ENCODE measurements at regions not wholly inside any gene's neighbourhood (a gene's known extent, or its start where the extent isn't known, plus 50 kb on each side); places are given as distances from the start of the nearest gene placed in this dataset.
"Not testable (repeated sequence)": the region's sequence is repeated elsewhere in the genome, so short reads cannot be mapped to it uniquely, and the experiment has no call there.

DNA sequence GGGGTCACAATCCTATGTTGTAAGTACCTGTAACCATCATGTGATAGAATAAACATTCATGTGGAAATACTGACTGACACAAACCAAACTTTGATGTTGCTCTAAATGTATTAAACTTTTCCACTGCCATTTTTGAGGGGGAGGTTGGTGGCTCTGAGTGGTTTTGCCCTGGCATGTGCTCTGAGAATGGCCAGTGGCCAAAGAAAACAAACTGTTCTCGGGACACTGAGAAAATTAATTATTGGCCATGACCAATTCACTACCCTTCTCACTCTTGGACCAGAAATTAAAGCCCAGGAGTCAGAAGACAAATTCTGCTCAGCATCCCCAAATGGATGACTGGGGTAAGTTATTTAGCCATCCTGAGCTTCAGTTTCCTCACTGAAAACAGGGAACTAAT is 195.9 kb downstream of the XPNPEP1 start:
- no peak for FAIRE-seq

DNA sequence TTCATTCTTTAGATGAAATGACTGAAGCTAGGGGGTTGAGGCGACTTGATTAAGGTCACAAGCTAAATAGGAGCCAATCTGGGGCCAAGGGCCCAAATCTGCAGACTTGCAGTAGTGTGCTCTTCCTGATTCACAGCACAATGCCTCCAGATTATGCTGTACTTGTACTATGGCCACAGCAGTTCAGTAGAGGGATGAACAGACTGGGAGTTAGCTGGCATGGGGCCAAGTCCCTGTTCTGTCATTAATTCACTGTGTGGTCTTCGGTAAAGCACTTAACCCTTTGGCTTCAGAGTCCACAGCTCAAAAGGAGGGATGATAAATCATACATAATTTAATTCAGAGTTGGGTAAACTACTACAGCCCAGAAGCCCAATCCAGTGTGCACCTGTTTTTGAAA is 196.8 kb downstream of the XPNPEP1 start:
- no peak for FAIRE-seq

DNA sequence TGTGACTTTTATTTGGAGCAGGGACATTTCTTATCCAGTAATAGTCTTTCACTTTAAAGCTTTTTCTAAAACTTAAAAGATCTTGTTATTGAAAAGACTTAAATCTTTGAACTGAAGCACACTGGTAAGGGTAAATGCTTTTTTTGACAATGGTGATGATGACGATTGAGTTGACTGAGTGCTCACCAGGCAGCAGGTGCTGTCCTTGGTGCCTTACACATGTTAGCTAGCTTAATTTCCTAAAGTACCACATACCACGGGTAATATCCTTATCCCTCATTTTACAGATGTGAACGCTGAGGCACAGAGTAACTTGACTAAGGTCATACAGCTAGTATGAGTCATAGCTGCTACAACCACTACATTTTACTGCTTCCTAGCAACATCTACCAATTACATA is 200.0 kb downstream of the XPNPEP1 start:
- FAIRE-seq: no peak

DNA sequence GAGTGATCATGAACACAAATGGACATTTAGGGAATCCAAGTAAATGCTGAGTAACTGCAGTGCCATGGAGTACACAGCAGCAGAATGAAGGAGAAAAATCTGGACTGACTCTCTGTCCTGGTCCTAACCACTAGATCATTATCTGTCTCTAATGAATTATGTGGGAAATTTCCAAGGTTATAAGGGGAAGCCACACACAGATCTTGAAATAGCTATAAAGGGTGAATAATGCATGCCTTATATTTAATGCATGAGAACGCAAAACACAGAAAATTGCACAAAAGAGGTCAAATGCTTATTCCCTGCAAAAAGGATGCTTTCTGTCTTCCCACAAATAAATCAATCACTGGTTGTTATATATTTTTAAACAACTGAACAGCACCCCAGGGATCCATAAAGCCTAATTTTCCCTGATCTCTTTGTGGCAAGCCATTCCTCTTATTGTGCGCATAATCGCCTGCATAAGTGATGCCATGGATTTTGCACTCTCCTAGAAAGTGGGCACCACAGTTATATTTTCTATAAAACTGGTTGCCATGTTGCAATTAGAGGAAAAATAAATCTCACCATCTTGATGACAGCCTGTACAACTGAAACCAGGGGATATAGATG is 201.8 kb downstream of the XPNPEP1 start:
- no peak for FAIRE-seq

DNA sequence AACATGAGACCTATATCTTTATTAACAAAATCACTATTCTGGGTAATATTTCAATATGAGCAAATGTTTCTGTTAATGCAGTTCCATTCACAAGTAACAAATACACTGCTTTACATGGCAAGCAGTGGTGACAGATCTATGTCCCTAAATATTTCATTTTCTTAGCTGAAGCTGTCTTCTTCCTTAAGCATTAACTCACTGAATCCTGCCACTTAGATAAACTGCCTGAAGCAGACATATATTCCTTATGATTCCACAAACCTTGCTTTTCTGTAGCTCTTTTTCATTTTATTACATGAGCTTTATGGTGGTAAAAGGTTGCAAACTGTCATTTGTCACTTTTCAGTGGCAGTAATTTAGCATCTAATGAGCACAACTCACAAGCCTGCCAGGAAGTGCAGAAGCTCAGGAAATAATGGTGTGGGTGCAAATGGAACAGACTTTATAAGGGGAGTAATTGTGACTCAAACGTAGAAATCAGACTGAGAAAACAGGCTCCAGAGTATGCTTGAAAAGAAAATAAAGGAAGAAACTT is 217.2 kb downstream of the XPNPEP1 start:
- FAIRE-seq: no peak

DNA sequence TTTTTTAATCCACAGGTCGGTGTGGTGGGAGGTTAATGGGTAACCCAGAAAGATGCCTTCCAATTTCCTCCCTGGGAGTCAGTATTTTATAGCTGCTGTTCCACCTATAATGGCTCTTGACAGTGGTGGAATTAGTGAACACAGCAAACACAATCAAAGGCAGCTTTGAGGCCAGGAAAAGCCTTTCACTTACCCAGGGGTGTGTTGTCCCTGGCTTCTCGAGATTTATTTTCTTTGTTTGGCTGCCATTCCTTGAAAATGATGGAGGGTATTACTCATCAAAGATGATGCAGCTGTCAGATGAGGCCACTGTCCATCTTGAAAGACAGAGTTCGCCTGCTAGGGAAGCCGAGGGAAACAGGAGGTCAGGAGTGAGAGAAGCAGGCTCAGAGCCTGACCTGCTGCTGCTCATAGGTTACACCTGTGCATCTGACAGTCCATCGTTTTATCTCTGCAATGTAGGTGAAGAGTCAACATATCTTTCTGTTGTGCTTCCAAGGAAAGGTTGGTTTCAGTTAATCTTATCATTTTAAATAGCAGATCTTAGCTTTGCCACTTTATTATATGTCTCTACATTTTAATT is 221.6 kb downstream of the XPNPEP1 start:
- FAIRE-seq: no peak

DNA sequence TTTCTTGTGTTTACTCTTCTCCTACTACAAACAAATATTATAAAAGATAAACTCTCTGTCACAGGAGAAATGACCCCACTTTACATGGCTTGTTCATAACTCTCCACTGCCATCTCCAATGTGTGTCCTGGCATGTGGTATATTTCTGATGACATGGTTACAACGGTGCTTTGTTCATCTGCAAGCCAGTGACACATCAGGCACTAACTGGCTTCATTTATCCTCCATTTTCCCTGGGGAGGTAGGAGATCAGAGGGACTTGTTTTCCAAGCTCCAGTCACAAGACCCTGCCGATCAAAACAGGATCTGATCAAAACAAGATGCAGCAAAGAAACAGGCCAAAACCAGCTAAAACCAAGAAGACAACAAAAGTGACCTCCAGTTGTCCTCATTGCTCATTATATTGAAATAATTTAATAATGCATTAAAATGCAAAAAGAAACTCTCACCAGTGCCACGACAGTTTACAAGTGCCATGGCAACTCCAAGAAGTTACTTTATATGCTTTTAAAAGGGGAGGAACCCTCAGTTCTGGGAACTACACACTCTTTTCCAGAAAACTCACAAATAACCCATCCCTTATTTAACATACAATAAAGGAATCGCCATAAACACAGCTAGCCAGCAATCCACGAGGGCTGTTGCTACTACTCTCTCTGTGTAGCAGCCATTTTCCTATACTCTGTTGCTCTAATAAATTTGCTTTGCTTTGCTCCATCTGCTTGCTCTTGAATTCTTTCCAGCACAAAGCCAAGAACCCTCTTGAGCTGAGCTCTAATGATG is 224.2 kb downstream of the XPNPEP1 start:
- FAIRE-seq: no peak

DNA sequence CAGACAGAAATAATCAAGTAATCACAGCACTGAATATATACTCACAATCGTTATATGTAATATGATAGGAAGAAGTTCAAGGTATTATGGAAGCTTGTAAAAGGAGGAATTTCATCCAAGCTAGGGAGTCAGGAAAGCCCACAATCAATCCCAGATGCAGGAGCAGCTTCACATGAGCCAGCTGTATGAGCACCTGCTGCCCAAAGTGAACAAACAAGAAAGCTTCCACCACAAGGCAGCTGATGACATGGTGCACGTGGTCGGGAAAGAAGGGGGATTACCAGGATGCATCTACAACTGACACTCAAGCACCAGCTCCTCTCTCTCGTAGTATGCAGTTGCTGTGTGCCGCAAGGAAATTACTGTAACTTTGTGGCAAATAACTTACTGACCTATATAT is 225.2 kb downstream of the XPNPEP1 start:
- FAIRE-seq: no peak

DNA sequence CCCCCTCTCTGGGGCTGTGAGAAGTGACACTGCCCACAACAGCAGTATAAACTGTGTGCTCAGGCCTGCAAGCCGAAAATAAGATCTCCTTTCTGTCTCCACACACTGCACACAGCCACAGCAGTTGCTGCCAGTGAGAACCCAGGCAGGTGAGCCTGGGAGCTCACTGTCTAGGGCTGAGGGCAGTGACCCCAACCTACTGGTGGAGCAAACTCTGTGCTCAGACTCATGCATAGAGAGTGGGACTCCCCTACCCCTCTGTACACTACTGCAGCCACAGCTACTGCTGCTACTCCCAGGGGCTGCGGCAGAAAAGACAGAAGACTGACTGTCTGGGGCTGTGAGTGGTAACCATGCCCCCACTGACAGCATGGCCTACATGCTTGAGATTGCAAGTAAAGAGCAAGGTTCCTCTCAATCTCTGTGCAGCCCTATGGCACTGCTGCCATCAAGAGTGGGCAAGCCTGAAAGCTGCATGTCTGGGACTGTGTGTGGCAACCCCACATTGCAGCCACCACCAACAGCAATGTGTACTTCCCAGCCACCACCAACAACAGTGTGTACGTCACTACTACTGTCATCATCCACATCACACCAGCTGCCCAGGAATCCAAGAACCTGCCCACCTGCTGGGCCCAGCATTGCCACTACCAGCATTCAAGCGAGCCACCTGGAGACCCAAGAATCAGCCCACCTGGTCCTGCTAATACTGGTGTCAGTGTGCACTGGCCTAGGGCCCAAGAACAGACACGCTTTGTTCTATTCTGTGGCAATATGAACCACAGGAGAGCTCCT is 226.1 kb downstream of the XPNPEP1 start:
- FAIRE-seq: no peak

DNA sequence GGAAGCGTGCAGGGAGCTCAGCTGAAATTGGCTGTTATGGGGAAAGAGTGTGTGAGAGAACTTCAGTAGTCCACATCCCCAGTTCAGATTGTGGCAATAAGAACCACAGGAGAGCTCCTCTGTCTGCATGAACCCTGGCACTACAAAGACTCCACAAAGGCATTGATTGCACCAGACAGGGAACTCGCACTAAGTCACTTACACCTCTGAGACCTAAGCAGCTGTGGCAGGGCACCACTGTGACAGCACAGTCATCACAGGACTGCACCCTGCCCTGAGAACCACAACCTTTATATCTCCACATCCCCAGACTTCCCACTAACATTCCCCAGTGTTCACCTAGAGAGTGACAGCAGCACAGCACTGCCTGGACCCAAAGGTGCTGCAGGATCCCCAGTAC is 226.8 kb downstream of the XPNPEP1 start:
- no peak for FAIRE-seq

DNA sequence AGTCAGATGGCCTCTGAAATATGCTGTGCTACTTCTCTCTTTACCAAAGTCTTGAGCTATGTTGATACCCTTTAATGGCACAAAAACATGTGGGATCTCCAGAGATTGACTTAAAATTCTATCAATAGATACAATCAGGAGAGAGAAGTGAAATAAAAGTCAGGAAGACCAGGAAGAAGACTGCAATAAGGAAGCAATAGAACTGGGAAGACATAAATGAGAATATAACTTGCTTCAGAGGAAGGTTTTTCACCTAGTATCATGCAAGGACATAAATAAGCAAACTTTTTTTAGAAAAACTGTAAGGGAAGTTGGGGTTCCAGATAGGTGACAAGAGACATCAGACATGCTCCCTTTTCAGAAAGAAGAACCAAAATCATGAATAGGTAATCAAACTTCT is 227.3 kb downstream of the XPNPEP1 start:
- FAIRE-seq: no peak

DNA sequence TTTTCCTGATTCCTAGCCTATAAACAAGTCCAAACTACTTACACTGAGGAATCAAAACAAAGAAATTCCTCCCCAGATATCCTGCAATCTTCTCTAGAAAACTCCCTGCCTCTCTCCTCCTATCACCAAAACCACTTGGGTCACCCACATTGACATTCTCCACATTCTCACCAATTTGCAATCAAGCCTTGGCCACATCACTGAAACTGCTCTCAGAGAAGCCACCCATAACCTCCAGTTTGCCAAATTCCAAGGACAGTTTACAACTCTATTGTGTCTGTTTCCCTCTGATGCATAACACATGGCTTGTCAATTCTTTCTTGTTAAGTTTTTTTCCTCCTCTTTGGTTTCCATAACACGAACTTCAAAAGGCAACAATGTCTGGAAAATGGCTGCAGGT is 233.5 kb downstream of the XPNPEP1 start:
- no peak for FAIRE-seq

DNA sequence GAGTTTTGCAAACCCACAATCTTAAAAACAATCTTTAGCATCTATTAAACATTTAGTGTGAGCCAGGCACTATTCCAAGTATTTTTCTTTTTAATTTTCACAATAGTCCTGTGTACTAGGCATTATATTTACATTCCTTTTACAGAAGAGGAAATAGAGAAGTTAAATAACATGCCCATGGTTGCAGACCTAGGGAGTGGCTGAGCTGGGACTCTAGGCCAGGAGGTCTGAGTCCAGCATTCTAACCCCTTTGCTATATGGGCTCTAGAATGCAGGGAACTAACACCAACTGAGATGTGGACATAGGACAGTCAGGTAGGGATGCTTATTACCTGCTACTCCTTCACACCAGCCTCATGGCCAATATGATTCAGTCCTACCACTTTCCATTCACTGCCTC is 243.8 kb downstream of the XPNPEP1 start:
- FAIRE-seq: no peak

DNA sequence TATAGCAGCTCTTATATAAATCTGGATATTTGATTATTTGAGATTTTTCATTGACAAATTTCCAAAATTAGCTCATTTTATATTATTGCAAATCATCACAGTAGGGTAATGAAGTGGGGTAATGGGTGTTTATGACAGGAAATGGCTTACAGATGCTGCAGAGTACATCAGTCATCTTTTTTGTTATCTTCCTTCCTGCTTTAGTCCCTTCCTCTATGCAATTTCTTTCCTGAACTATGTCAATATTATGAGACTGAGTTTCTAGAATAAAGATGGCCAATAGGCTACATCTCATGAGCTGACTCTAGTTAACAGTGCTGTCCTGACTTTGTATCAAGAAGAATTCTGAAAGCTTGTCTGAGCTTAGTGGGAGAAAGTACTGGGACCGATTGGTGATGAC is 244.5 kb downstream of the XPNPEP1 start:
- no peak for FAIRE-seq

DNA sequence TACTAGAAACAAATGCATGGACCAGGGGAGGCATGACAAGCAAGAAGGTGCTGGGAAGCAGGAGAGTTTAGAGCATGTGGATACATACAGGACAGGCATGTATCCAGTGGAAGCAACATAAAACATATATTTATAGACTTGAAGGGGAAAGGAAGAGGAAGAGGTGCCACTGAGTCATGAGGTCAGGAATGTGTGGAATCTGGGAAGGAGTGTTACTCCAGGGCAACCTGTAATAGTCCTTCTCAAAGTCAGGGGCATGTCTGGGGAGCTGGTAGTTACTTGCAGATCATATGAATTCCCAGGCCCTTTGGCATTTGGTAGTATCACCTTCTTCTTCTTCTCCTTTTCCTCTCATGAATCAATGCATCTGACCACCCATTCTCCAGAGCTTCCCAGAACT is 246.6 kb downstream of the XPNPEP1 start:
- no peak for FAIRE-seq

DNA sequence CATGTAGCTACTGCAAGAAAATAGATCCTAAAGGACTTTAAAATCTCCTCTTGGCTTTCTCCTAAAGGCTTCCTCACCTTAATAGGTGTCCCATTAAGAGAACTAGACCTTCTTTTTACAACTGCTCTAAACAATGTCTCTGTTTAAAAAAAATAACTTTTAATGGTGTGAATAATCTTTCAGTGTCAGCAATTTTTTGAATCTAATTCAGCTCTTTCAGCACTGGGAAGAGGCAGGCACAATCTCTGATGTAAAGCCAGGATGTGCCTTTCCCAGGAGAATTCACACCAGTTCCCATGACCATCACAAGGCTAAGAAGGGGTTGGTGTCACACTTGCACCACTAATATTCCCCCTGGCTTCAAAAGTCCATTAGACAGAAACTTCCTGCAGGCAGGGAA is 254.6 kb downstream of the XPNPEP1 start:
- FAIRE-seq: no peak

DNA sequence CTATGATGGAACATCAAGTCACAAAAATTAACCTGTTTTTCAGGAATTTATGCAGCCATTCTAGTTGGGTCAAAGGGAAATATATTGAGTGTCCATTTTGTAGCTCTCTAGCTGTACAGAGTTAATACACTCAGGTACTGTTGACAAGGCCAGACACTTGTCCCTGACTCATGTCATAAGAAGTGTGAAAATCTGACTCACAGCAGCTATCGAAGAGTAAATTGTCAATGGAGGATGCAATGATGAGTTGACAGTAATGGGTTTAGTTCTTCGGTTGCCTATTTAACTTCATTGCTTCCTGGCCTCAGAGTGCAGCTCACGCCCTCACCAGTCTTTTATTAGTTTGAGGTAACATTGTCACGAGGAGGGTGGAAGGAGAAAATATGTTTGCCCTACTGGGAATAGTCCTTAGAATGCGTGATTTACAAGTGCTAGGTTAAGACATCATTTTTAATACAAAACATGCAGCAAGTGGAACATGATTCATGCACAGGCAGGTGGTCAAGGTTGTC is 255.1 kb downstream of the XPNPEP1 start:
- no peak for FAIRE-seq

DNA sequence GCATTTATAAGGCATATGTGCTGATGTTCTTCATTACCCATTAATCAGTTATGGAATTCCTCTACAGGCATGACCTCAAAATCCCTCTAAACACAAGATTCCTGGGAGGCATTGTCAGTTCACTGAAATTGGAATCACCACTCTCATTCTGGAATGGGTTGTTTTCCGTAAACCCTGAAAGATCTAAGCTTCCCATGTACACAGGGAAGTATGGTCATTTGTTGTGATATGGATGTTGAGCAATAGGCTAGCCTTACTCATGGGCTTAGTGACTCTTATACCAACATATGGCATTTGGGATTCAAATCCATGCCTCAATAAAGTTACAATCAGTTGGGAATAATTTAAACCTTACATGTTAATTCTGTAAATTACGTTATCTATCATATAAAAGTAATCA is 258.0 kb downstream of the XPNPEP1 start:
- no peak for FAIRE-seq

DNA sequence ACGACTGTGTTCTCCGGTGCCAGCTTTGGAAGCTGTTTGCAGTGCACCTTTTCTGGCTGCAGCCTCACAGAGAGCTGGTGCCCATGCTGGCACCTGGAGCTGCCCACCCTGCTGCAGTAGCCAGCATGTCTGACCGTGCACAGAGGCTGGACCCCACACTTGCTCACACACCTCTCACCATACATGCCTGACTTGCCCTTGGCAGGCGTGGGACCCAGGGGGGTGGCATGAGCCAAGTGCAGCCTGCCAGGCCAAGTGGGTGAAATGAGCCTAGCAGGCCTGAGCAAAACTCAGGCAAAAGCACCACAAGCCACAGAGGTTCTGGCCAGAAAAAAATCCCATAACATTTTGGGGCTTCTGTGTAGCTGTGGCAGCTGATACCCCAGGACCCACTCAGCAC is 258.8 kb downstream of the XPNPEP1 start:
- FAIRE-seq: no peak

DNA sequence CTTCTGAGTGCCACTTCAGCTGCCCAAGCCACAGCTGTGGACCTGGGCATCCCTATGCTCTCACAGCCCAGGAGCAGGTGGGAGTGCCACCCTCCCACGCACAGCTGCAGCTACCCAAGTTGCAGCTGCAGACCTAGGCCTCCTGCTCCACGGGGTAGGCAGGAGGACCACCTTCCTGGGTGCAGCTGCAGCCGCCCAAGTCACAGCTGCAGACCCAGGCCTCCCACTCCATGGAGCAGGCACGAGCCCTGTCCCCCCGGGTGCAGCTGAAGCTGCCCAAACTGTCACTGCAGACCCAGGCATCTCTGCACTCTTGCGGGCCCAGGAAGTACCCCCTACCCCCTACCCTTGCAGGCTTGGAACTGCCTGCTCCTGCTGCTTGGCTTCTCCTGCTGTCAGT is 260.2 kb downstream of the XPNPEP1 start:
- no peak for FAIRE-seq

DNA sequence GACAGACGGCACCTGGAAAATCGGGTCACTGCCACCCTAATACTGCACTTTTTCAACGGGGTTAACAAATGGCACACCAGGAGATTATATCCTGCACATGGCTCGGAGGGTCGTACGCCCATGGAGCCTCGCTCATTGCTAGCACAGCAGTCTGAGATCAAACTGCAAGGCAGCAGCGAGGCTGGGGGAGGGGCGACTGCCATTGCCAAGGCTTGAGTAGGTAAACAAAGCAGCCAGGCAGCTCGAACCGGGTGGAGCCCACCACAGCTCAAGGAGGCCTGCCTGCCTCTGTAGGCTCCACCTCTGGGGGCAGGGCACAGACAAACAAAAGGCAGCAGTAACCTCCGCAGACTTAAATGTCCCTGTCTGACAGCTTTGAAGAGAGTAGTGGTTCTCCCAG is 270.7 kb downstream of the XPNPEP1 start:
- not testable (repeated sequence) for FAIRE-seq

DNA sequence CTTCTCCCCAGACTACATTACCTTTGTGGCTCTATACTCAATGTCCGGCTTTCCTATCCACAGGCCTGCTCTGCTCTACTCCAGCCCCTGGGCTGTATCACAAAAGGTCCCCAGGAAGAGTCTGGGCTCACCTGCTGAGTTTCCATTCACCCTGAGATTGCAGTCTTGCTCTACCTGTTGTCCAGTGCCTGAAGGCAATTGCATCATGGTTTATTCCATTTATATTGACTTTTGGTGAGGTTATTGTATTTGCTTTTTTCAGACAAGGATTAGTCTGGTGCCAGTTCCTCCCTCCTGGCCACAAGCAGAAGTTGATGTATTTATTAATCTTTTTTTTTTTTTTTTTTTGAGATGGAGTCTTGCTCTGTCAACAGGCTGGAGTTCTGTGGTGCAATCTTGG is 273.1 kb downstream of the XPNPEP1 start:
- FAIRE-seq: no peak

DNA sequence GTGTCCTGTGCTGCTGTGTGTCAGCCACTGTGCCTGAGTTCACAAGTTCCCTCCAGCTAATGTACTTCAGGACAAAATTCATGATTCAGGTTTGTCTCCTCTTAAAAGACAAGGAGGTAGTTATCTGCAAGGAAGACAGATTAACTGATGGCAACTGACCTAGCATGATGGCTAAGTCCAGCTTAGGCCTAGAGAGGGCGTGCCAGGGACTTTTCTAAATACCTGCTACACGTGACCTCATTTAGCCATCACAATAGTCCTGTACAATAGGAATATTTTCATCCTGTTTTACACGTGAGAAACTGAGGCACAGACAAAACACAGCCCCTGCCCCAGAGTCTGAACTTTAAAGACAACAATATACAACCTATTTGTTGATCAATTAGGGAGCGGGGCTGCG is 275.7 kb downstream of the XPNPEP1 start:
- no peak for FAIRE-seq

Measured in islet of Langerhans (tissue), 1 donor.